HEK293T (cell line): ENCODE measurements at regions not wholly inside any gene's neighbourhood (a gene's known extent, or its start where the extent isn't known, plus 50 kb on each side); places are given as distances from the start of the nearest gene placed in this dataset.

Experiments
- CTCF ChIA-PET: fragments of 350-600 bp; formaldehyde crosslinking; extraction: SDS; loops from one replicate; lab custom pipeline; 2021; ENCODE audit warnings: antibody characterized with exemption, inconsistent platforms; lab: Yijun Ruan, JAX
- POLR2A ChIA-PET: fragments of 350-600 bp; formaldehyde crosslinking; extraction: SDS; loops from one replicate; lab custom pipeline; 2020; ENCODE audit warnings: antibody characterized with exemption, inconsistent platforms; lab: Yijun Ruan, JAX
- DNase-seq: peaks from one replicate; pipeline ENCODE4 v3.0.0; 2012; ENCODE audit warnings: mixed read lengths; ENCODE audit errors: extremely low spot score
- ARNT ChIP-seq: fragments of 450-650 bp; IDR thresholded peaks from 2 replicates; pipeline ENCODE4 v1.6.1; 2017; ENCODE audit warnings: mild to moderate bottlenecking
- BHLHE40 ChIP-seq: fragments of 450-650 bp; IDR thresholded peaks from 2 replicates; pipeline ENCODE4 v1.6.1; 2016; ENCODE audit warnings: mild to moderate bottlenecking, moderate library complexity, borderline replicate concordance
- CTBP1 ChIP-seq: fragments of 450-650 bp; IDR thresholded peaks from 2 replicates; pipeline ENCODE4 v1.6.1; 2016; ENCODE audit warnings: borderline replicate concordance
- ELF4 ChIP-seq: fragments of 450-650 bp; IDR thresholded peaks from 2 replicates; pipeline ENCODE4 v1.6.1; 2017; ENCODE audit warnings: antibody characterized with exemption
- FOXA1 ChIP-seq: fragments of 450-650 bp; IDR thresholded peaks from 2 replicates; pipeline ENCODE4 v1.6.1; 2016; ENCODE audit warnings: mild to moderate bottlenecking
- FOXK2 ChIP-seq: fragments of 450-650 bp; IDR thresholded peaks from 2 replicates; pipeline ENCODE4 v1.6.1; 2016; ENCODE audit warnings: mild to moderate bottlenecking
- FOXM1 ChIP-seq: fragments of 450-650 bp; IDR thresholded peaks from 2 replicates; pipeline ENCODE4 v1.6.1; 2017; ENCODE audit warnings: mild to moderate bottlenecking, borderline replicate concordance
- HDGF ChIP-seq: fragments of 450-650 bp; IDR thresholded peaks from 2 replicates; pipeline ENCODE4 v1.6.1; 2017; ENCODE audit warnings: antibody characterized with exemption, borderline replicate concordance
- L3MBTL2 ChIP-seq: fragments of 450-650 bp; conservative IDR thresholded peaks from 2 replicates; pipeline ENCODE4 v1.6.1; 2016; ENCODE audit warnings: mild to moderate bottlenecking
- LEF1 ChIP-seq: fragments of 450-650 bp; IDR thresholded peaks from 2 replicates; pipeline ENCODE4 v1.6.1; 2017; ENCODE audit warnings: mild to moderate bottlenecking, borderline replicate concordance
- NFRKB ChIP-seq: fragments of 450-650 bp; IDR thresholded peaks from 2 replicates; pipeline ENCODE4 v1.6.1; 2016; ENCODE audit warnings: mild to moderate bottlenecking, moderate library complexity
- SP1 ChIP-seq: fragments of 450-650 bp; IDR thresholded peaks from 2 replicates; pipeline ENCODE4 v1.6.1; 2017
- SUZ12 ChIP-seq: fragments of 450-650 bp; IDR thresholded peaks from 2 replicates; pipeline ENCODE4 v1.6.1; 2016; ENCODE audit warnings: mild to moderate bottlenecking
- TARDBP ChIP-seq: fragments of 450-650 bp; IDR thresholded peaks from 2 replicates; pipeline ENCODE4 v1.6.1; 2016
- ZNF384 ChIP-seq: fragments of 450-650 bp; IDR thresholded peaks from 2 replicates; pipeline ENCODE4 v1.6.1; 2016
- TF ChIP-seq, protein P1 (sequence below): fragments of 450-650 bp; IDR thresholded peaks from 2 replicates; pipeline ENCODE4 v1.6.1; 2016

GRCh38 chr6:110552076-110552475 is 75.7 kb upstream of the SLC22A16 start:
- TF ChIP-seq FOXM1: no peak
- no peak for TF ChIP-seq SUZ12
- no peak for TF ChIP-seq SP1
- no peak for TF ChIP-seq ELF4
- TF ChIP-seq CTBP1: no peak
- TF ChIP-seq ARNT: no peak
- TF ChIP-seq FOXK2: no peak
- TF ChIP-seq ZNF384: no peak
- no peak for TF ChIP-seq BHLHE40
- ChIA-PET CTCF (no interaction called here), POLR2A (interaction anchor here (0.9 kb wide), 1 partner anchor 9 kb away, joined by 3 read pairs; no protein-coding TSS in a partner anchor)
- no peak for DNase-seq

DNA sequence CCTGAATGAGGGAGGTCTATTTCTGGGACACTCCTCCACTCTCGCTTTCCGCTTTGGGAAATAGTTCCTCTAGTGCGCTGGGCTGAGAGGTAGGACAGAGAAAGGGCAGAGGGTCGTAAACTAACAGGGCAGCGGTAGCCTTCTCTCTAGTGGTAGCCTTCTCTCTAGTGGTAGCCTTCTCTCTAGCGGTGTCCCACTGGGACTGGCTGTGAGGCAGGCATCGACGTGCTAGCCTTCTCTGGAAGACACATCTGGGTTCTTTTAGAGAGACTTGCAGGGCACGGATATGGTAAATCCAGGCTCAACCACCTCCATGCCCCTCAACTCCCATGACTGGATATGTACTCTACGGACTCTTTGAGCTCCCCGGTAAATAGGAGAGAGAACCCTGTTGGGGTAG is 74.7 kb upstream of the SLC22A16 start:
- no peak for DNase-seq
- TF ChIP-seq BHLHE40 (no peak), ELF4 (no peak), FOXK2 (no peak)
- TF ChIP-seq, protein P1, sequence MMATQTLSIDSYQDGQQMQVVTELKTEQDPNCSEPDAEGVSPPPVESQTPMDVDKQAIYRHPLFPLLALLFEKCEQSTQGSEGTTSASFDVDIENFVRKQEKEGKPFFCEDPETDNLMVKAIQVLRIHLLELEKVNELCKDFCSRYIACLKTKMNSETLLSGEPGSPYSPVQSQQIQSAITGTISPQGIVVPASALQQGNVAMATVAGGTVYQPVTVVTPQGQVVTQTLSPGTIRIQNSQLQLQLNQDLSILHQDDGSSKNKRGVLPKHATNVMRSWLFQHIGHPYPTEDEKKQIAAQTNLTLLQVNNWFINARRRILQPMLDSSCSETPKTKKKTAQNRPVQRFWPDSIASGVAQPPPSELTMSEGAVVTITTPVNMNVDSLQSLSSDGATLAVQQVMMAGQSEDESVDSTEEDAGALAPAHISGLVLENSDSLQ: no peak
- ChIA-PET CTCF (no interaction called here), POLR2A (interaction anchor here (1.0 kb wide), 1 partner anchor 408 kb away, joined by 3 read pairs; the partner anchor contains the start of gene GTF3C6)

DNA sequence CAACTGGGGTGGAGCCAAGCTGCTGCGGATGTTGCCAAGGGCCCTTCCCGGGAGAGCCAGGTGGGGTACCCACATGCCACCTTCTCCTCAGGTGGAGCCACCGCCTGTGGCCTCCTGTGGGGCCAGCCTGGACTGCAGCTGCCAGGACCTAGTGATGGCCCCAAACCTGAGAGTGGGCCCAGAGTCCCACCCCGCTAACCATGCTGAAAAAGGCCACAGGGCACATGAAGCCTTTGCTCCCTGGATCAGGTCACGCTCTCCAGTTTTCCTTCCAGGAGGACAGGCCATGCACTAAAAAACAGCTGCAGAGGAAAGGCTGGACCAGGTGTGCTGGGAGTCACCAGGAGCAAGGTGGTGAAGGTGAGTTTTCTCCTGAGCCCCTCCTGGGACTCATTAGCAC is 73.9 kb upstream of the SLC22A16 start:
- CTCF ChIA-PET: no interaction called here
- TF ChIP-seq SUZ12 (no peak), ZNF384 (no peak), L3MBTL2 (no peak), LEF1 (no peak), BHLHE40 (no peak), FOXK2 (no peak), SP1 (no peak), ARNT (no peak), NFRKB (no peak), TARDBP (no peak), CTBP1 (no peak), FOXM1 (no peak), HDGF (no peak)
- TF ChIP-seq, protein P1: no peak
- POLR2A ChIA-PET: no interaction called here
- DNase-seq: no peak

GRCh38 chr6:110549277-110549676 is 72.9 kb upstream of the SLC22A16 start:
- ChIA-PET POLR2A (no interaction called here), CTCF (no interaction called here)
- TF ChIP-seq FOXK2: no peak
- TF ChIP-seq TARDBP: no peak
- no peak for TF ChIP-seq LEF1
- TF ChIP-seq SUZ12: no peak
- no peak for TF ChIP-seq HDGF
- TF ChIP-seq ELF4: no peak
- TF ChIP-seq NFRKB: no peak
- no peak for TF ChIP-seq L3MBTL2
- no peak for TF ChIP-seq ARNT
- no peak for TF ChIP-seq ZNF384
- TF ChIP-seq SP1: no peak
- no peak for TF ChIP-seq CTBP1
- TF ChIP-seq, protein P1: no peak
- DNase-seq: no peak

GRCh38 chr6:110548110-110548847 is 71.9 kb upstream of the SLC22A16 start:
- DNase-seq: no peak
- ChIA-PET POLR2A (no interaction called here), CTCF (no interaction called here)
- TF ChIP-seq ZNF384: no peak
- TF ChIP-seq HDGF: no peak
- TF ChIP-seq SP1: no peak
- no peak for TF ChIP-seq L3MBTL2
- TF ChIP-seq ELF4: no peak
- TF ChIP-seq FOXM1: no peak
- TF ChIP-seq LEF1: no peak
- TF ChIP-seq, protein P1: no peak
- TF ChIP-seq TARDBP: no peak
- TF ChIP-seq ARNT: no peak
- TF ChIP-seq NFRKB: no peak
- no peak for TF ChIP-seq FOXK2
- no peak for TF ChIP-seq CTBP1
- no peak for TF ChIP-seq SUZ12
- no peak for TF ChIP-seq FOXA1
